NCI-H345 treated with DMSO at 0.1 percent for 48 hours (cell line): ENCODE measurements at regions not wholly inside any gene's neighbourhood (a gene's known extent, or its start where the extent isn't known, plus 50 kb on each side); places are given as distances from the start of the nearest gene placed in this dataset.

Source experiments
- DNase-seq: peaks from one replicate; lab custom pipeline; 2025; ENCODE audit not compliant: unreplicated experiment; lab: John Stamatoyannopoulos, UW

DNA sequence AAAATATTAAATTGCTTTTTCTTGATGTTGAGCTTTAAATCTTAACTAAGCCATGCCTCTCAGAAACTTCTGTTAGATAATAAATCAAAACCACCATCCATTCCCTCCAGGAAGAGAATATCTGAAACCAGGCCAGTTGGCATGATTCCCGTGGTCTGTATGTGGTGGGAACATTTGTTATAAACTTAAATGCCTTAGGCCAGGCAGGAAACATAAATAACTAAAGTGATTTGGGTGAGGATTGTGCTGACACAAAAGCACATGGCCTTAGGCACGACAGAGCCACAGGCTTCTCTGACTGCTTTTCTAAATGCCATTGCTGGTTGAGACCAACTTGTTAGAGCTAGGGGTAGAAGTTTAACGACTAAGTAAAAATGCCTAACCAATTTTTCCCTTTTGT is 255.9 kb downstream of the GABRG2 start:
- no peak for DNase-seq

DNA sequence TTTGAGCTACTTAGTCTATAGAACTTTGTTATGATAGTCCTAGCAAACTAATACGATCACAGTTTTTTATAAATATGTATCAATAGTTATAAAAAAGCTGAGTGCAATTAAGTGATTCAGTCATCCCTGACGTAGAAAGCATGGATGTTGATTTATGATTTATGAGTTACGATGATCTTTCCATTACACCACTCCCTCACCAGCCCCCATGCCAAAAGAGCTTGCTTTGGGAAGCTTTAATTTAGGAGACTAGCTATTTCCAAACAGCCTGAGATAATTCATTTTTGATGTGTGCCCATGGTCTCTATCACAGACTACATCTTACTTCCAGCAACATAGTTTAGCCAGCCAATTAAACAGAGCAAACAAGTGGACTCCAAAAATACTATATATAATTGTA is 256.8 kb downstream of the GABRG2 start:
- DNase-seq, result no peak

DNA sequence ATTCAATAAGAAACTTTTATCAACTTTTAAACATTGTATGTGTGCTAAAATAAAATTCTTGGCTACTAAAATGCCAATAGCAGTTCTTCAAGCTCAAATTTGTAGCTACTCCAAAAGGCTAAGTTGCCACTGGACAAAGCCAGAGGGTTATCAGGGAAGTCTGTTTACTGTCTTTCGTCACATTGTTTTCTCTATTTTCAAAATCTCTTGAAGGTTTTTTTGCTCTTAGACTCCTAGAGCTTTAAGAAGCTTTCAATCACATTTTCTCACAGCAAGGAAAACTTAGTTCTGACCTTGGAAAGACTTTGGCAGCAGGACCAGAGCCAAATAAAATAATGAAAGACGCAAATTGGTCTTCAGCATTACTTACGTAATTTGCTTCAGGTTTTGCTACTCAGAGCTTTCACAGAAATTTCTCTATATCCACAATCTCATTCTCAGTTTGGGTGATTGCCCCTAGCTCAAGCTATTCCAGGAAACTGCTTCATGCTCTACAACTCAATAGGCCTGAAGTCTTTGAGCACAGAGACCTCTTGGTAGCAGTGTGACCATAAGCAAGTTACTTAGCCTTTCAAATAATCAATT is 257.7 kb downstream of the GABRG2 start:
- no peak for DNase-seq

DNA sequence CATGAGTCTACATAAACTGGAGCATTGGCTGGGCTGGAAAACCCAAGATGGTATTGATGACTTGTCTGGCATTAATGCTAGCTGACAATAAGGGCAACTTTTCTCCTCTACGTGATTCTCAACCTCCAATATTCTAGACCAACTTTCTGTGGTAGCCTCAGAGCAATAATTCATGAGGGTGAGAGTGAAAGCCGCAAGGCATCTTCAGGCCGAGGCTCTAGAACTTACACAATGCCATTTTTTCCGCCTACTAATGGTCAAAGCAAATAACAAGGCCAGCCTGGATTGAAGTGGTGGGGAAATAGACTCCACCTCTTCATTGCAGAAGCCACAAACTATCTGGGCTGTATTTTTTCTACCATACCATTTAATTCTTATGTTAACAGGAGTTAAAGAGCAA is 267.4 kb downstream of the GABRG2 start:
- DNase-seq, result no peak

DNA sequence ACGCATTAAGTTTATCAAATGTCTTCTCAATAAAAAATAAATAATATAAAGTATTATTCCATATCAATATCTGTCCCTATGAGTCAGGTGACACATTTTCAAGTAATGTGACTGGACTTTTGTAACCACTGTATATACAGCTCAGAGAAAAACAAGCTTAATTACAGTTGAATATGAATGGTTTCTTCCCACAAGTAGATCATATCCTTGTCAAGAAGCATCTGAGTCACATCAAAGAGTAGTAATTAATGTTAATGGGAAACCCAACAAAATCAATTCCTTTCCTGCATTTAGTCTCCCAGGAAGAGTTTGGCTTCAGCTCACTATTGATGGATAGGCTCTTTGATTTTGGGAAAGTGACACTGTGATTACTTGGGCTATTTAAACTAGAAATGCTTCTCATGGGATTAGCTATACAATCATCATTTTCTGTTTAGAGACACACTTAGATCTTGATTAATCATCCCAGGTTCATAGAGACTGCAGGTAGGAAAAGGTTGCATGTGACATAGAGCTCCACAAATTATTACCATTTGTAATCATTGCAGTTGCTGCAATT is 292.9 kb downstream of the GABRG2 start:
- no peak for DNase-seq

DNA sequence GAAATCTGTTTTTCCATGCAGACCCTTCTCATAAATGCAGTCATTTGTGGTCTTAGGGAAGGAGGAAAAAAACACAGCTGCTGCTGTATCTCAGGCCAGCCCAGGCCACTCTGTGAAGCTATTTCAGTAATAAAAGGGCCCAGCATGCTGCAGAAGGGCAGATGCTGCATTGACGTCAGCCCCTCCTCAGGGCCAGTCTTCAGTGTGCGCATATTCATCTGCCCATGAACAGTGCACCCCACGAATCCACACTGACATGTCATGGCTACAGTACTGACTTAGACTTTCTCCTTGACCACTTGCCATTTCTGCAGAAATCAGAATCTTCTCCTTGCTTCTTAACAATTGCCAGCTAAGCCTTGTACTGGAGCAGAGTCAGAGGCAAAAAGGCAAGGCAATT is 304.7 kb downstream of the GABRG2 start:
- DNase-seq, result no peak

DNA sequence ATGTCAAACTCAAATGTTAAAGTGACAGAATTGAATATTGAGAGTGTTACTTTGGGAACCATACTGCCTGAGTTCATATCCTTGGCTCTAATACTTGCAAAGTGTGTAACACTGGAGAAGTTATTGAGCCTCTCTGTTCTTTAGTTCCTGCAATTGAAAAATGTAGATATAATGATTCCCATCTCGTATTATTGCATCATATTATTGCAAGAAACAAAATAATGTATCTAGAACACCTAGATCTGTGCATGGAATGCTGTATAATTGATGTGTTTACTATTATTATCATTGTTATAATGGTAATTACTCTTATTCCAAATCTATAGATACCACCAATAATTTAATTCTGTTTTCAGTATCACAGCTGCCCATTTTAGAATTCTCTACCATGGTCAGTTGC is 310.3 kb downstream of the GABRG2 start:
- no peak for DNase-seq

DNA sequence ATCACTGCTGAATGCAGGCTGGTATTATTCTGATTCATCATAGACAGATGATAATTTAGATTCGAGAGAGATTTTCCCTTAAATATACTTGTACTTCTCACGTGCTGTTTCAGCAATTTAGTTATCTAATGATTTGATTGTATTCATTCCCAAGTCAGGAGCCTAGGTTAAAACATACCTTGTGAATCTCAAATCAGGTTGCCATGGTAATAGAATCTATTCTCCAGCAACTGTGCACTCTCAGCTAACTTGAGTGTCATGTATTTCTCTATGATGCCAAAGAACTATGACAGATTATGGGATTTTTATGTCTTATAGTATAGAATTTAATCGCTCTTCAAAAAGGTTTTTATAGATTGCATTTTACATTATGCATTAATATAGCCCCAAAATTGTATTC is 315.3 kb downstream of the GABRG2 start:
- DNase-seq, result no peak

DNA sequence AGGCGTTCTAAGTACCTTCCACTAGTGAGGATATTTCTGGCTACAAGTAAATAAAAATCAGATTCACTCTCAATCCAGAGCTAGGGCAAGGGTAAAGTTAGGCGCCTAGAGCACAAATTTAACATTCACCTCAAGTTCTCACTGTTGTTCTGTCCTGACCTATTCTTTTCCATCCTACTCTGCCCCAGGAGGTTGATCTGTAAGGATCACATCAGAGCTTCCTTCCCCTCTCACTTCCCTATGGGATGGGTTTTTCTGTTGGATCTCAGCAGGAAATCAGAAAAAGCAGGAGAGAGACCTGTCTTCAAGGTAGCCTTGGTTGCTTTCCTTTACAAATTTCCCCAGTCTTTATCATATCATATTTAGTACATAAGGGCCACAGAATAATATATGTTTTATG is 316.7 kb downstream of the GABRG2 start:
- DNase-seq, result no peak

DNA sequence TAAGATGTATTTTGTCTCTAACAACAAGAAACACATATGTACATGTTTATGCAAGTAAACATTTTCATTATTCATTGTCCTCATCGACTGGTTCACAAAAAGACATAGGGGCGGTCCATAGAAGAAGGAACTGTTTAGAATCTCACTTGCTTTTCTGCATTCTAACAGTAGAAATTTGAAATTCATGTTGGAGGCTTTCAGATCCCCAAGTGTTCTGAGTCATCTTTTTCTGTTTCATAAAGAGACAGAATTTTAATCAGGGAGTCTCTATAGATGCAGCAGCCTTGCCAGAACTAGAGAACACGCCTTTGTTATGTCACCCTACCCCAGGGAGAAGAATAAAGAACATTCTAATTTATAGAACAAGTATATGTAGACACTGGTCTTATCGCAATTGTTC is 324.3 kb downstream of the GABRG2 start:
- no peak for DNase-seq

DNA sequence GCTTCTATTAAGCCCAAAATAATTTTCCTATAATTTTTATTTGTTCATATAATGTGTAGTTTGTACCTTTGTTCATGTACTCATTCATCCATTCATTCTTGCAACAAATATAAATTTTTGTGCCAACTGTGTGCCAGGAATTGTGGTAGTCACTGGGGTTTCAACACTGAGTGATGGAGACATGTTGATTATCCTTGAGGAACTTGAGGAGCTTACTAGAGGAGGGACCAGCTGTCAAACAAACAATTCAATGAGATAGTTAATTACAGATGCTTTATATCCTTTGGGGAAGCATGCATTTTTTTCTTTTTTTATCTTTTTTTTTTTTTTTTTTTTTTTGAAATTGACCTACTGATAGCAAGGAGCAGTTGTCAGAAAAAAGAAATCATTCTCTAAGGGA is 324.8 kb downstream of the GABRG2 start:
- DNase-seq, result no peak

DNA sequence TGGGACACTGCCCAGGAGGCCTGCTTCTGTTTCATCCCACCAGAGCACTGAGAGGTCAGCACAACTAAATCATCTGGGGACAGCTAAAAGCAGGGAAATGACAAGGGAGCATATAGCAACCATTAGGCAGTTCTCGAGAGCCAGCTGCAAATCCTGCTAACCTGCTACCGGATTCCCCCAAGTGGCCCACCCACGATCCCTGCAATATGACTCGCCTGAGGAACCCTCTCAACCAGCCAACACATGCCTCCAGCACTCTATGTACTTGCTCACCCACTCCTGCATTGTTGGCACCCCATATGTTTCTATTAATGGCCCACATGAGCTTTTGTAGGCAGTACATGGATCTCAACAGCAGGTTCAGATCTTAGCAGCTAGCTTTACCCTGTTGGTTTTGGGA is 326.0 kb downstream of the GABRG2 start:
- DNase-seq, result no peak

DNA sequence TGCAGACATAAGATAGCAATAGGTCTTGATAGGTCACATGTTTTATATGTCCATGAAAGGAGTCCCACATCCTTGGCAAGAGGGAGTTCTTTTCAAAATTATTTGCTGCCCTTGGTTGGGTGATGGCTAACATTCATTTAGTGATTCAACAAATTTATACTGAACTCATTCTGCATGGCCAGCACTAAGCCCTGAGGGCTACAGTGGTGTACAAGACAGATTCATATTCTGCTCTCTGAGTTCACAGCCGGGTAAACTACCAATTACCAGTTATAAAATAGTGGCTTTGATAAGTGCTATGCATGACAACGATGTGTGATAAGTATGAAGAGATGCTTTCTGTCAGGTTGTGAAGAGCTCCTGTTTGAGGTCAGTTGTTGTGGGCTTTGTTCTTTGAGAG is 340.0 kb downstream of the GABRG2 start:
- DNase-seq, result no peak

DNA sequence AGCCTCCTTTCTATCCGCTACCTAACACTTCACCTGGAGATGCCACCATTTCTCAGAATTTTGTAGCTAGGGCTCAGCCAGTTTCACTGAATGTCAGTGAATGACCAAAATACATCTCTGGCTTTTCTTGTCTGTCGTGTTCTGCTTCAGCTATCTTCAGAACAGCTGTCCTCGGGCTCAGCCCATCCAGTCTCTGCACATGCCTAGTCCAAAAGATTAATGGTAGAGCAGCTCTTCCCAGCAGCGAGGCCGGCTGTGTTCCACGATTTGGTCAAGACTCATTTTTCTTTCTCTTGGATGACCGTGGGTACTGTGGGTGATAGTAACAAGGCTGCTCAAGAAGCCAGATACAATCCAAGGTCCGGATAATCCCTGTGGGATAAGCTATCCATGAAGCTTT is 342.8 kb downstream of the GABRG2 start:
- no peak for DNase-seq

DNA sequence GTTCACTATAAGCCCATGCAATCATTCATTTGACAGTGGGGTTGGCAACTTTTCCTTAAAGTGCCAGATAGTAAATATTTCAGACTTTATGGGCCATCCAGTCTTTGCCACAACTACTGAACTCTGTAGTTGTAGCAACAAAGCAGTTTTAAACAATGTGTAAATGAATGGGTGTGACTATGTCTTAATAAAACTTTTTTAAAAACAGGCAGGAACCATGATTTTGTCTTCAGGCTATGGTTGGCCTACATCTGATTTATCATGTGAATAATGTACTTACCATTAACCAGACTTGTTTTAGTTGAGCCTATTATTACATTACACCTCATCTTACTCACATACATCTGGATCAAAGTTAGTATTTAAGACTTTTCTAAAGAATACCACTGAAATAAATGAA is 361.6 kb downstream of the GABRG2 start:
- DNase-seq, result no peak

DNA sequence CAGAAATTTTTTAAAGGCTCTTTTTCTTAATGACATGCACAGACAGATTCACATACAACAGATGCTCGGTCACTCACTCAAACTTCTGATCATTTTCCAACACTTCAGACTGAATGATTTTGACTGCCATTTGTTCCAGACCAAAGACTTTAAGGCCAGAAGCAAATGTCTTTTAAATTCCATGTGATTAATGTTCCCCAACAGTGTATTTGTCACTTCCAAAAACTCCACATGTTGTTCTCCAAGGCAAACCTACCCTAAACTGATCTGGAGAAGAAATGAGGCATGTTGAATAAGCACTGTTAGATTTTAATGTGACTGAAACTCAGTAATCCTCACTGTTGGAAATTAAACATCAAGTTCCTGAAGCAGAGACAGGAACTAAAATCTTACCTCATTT is 366.7 kb downstream of the GABRG2 start:
- DNase-seq, result no peak

DNA sequence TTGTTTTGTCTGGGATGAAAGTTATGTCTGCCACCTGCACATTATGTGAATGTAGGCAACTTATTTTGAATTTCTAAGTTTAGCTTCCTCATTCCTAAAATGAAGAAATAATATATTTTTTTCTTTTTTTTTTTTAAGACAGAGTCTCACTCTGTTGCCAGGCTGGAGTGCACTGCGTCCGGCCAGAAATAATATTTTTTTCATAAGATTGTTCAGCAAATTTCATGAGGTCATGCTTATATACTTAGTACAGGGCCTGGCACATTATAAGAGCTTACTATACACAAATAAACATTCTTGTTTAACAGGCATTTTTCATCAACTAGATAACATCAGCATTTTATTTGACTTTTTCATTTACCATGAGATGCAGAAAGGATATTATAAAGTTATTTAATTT is 368.5 kb downstream of the GABRG2 start:
- DNase-seq, result no peak

DNA sequence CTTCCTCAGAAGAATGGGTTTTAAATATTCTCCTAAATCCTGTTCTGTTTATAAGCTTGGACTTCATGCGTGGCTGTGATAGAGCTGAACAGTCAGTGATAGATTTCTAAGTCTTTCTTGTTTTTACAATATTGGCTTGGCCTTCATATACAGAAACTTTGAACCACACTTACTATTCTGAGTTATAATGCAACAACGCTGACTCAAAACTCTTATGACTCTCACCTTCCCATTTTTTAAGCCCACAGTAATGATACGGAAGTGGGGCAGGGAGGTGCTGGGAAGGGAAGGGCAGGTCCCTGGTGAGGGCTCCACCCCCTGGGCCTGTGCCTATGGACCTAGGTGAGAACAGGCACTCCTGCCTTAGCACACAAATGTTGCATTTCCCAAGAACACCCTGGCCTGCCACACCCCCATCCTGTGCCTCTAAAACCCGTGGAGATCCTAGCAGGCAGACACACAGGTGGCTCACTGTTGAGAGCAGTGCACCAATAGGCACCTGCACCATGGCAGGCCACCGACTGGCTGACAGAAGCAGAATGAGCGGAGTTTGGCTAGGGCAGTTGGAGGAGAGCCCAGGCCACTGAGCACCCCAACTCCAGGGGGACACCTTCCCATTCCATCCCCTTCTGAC is 376.7 kb downstream of the GABRG2 start:
- no peak for DNase-seq

DNA sequence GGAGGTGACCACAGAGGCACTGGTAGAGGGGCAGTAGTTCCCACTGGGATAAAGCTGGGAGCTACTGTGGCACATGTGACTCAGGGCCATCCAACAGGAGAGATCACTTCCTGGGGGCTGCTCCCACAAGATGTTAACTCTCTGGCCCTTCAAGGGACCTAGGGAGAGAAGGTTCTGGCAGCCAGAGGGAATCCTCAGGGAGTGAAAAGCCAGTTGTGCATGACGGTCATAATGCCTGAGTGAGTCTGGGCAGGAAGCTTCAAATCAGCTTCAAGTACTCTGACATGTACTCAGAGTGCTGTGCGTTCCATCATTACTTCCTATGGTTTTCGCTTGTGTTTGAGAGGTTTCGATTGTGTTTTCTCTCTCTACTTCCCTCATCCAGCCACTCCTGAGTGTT is 388.5 kb downstream of the GABRG2 start:
- no peak for DNase-seq

DNA sequence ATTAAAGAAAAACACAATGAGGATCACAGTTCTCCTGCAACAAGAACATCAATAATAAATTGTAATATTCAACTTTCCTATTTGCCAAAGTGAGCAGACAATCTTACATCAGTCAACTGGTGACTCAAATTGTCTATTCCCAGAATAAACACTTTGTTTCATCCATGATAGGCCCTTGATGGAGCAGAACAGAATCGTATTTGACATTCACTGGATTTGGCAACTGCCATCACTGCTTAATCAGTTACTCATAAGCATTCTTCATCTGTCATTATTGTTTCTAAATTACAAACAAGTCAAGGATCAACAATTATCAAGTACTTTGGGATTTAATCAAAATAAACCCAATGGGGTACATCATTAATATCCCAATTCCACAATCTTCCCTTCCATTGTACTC is 398.4 kb downstream of the GABRG2 start:
- no peak for DNase-seq

DNA sequence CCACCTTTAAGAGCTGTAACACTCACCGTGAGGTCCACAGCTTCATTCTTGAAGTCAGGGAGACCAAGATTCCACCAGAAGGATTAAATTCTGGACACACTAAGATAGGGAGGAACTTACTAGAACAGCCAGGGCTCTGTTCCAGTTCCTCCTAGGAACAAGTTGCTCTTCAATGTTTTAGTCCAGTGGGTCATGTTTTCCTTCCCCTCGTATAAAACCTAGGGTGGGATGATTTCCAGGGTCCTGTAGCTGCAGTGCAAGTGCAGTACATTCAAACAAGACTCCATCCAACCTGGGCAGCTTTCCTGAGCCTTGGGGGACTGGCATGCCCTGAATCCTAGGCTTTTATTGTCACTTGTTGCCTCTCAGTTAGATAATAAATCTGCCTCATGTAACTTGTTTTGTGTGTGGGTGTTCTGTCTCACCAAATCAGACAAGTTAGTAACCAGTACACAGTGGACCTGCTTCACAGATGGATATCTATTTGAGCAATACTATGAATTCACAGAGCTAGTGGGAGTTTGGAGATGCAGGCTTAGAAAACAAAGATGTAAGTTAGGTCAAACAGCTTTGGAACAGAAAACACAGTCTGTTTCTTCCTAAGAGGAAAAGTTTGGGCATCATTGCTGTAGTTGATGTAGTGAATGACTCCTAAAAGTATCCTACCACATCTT is 405.6 kb downstream of the GABRG2 start:
- no peak for DNase-seq

DNA sequence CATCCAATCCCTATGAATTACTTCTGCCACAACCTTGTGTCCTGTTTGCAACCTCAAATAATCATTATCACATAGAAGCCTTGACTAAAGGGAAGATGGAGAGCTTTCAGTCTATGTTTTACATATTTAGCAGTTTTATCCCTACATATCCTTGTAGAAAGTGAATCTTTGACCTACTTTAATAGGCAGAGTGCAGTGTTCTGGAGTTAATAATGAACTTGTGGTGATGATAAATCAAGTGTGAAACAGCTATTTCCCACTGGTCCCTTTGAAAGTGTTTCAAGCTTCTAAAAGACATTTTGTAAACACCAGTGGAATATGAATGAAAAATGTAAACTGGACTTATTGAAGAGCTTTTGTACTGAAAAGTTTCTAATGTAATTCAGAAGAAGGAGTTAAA is 406.7 kb downstream of the GABRG2 start:
- no peak for DNase-seq

DNA sequence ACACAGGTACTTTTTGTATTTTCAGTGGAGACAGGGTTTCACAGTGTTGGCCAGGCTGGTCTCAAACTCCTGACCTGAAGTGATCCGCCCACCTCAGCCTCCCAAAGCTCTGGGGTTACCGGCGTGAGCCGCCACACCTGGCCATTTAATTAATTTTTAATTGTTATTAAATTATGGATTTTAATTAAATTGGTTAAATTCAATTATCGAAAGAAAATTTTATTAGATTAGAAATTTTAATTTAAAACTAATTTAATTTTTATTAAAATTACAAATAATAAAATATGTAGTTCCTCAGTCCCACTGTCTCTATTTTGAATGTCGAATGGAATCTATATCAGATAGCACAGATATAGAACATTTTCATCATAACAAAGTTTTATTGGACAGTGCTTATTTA is 416.5 kb downstream of the GABRG2 start:
- DNase-seq, result no peak
